NCI-H2227 treated with DMSO at 0.1 percent for 48 hours (cell line): ENCODE measurements at regions not wholly inside any gene's neighbourhood (a gene's known extent, or its start where the extent isn't known, plus 50 kb on each side); places are given as distances from the start of the nearest gene placed in this dataset.

ENCODE experiments used
- DNase-seq: peaks from one replicate; lab custom pipeline; 2025; lab: John Stamatoyannopoulos, UW

GRCh38 chr7:25889765-25890164, 262.2 kb upstream of the NFE2L3 start:
- DNase-seq, result no peak

DNA sequence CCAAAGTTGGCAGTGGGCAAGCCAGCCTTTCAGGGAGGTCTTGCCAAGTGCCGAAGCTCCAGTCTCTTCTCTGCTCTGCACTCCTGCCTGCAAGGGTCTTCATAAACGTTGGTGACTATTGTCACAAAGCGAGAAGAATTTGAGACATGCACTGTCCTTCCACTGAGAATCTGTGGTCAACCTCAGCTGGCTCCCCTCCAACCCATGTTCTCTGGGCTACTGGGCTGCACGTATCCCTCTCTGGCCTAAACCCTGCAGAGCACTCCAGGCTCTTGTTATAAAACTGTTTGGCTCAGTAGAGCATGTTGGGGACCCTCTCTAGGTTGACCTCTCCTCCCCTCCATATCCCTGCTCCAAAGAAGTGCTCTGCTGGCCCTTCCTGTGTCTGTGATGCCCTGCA, 260.4 kb upstream of the NFE2L3 start:
- no peak for DNase-seq

DNA sequence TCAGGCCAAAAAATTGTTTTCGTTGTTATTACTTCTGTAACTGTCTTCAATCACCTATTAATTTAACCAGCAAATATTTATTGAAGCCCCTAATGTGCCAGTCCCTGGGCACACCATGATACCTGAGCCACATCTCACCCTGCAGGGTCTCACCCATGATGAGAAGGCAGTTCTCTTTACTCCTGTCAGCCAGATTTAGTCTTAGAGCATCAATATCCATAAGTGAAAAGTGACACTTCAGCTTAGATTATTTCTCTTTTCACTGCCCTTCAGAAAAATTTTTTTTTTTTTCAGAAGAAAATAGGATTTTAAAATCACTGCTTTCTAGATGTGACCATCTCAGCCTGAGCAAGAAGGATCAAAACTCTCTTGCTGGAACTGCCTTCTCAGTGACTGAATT, 258.6 kb upstream of the NFE2L3 start:
- no peak for DNase-seq

DNA sequence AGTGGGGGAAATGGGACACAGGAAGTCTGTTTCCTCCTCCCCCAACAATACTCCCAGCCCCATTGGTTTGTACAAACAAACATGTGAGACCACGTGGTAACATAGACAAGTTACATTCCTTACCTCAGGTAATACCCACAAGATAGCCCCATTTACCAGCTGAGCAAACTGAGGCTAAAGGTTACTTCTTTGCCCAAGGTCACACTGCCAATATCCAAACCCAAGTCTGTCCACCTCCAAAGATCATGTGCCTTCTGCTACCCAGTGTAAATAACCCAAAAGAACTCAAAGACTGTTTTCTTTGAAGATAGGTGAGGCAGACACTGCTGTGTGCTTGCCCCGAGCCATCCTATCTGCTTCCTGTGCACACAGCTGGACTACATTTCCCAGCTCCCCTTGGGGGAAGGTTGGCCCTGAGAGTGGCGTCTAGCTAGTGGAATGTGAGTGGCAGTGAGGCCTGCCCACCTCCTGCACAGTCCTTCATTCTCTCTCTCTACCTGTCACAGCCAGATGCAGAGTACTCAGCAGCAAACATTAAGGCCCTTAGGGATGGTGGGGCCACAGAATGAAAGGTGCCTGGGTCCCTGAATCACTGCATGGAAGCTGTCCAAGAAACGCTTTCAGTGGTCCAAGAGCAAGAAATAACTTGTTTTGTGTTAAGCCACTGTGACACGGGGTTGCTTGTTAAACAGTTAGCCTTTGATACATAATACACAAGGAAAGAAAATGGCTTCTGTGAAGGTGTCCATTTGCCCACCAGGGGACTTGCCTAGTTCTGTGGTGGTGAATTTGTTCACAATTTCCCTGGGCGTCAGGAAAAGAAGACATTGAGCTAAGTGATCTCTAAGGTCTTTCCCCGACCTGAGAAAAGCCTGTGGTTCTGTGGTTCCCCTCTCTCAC, 257.7 kb upstream of the NFE2L3 start:
- DNase-seq, result peak; percentile 41

GRCh38 chr7:25894902-25895791, 256.9 kb upstream of the NFE2L3 start:
- DNase-seq, result peak; percentile 51

- DNase-seq, result no peak
Measured at GRCh38 chr7:25895792-25896171, 256.2 kb upstream of the NFE2L3 start.

- DNase-seq, result no peak
Measured at GRCh38 chr7:25897261-25897782, 254.7 kb upstream of the NFE2L3 start.

DNA sequence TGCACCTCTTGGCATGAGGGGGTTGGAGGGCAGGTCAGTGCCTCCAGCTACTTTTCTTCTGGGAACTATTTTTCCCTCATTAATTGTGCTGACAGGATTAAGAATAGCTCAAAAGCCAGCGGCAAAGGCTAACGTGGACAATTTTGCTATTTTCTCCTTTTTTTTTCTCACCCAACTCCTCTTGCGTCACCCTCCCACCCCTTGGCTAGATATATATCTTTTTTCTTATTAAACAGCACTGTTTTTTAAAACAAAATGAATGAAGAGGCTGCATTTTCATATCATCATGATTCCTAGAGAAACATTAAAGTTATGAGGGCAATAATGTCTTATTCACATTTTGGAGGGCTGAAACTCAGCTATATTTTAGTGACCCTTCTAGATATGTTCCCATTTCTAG, 251.8 kb upstream of the NFE2L3 start:
- DNase-seq, result no peak

DNA sequence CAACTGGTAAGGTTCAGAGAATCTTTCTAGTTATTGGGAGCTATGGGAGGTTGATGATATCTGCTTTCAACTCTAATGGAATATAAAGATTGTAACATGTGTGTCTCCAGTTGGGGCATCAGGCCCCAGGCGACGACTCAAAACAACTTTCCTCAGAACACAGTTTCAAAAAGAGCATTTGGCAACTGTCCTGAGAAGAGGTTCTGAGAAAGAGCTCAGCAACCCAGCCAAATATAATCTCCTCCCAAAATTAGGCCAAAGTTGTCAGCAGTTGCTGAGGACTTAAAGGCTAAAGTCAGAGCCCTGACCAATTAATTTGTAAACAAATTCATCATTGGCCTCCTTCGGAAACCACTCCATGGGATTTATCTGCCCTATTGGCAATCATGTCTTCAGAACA, 251.1 kb upstream of the NFE2L3 start:
- no peak for DNase-seq

GRCh38 chr7:25901658-25902057, 250.3 kb upstream of the NFE2L3 start:
- no peak for DNase-seq

DNA sequence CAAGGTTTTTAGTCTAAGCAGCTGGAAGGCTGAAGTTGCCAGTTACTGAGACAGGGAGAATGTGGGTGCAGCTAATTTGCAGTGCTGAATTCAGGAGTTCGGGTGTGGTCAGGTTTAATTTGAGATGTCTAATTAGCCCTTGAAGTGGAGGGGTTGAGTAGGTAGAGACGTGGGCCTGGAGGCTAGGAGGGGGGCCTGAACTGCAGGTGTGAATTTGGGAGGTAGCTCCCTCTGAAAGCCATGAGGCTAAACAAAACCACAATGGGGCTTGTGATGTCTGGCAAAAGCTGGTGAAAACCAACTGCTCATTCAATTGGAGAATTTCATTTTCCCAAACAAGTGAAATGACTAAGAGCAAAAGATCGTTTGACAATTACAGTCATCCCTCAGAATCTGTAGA, 246.0 kb upstream of the NFE2L3 start:
- DNase-seq, result no peak

DNA sequence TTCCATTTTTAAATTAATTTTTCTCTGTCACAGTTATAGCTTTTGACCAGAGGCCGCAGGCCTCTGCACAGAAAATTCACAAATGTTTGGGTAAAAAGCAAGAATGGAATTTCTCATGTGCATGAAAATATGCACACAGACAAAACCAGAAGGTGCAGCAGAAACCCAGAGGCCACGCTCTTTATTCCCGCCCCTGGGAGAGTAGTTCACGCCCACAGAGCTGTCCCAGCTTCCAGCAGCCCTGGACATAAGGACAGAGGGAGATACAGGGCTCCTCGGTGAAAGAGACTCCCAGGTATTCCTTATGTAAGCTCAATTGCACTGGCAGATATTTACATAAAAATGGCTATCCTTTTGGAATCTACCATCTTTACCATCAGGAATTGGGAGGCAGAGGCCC, 245.2 kb upstream of the NFE2L3 start:
- DNase-seq, result no peak

DNA sequence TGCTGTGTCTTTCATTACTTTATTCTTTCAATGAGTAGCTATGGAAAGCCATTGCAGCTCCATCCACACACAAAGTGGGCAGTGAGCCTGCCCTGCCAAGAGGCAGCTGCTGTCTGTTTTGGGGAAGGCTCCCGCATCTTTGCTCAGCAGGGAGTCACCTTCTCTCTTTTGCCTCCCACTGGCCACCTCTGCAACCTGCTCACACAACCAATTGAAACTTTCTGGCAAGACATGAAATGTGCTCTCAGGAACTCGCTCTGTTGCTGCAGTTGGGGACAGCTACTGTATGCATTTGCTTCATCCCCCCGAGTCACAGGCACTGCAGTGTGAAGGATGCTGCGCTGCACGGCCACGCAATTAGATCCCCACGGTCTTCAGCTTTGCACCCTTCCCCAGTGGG, 244.8 kb upstream of the NFE2L3 start:
- no peak for DNase-seq

- no peak for DNase-seq
Measured at GRCh38 chr7:25907731-25908130, 244.3 kb upstream of the NFE2L3 start.

DNA sequence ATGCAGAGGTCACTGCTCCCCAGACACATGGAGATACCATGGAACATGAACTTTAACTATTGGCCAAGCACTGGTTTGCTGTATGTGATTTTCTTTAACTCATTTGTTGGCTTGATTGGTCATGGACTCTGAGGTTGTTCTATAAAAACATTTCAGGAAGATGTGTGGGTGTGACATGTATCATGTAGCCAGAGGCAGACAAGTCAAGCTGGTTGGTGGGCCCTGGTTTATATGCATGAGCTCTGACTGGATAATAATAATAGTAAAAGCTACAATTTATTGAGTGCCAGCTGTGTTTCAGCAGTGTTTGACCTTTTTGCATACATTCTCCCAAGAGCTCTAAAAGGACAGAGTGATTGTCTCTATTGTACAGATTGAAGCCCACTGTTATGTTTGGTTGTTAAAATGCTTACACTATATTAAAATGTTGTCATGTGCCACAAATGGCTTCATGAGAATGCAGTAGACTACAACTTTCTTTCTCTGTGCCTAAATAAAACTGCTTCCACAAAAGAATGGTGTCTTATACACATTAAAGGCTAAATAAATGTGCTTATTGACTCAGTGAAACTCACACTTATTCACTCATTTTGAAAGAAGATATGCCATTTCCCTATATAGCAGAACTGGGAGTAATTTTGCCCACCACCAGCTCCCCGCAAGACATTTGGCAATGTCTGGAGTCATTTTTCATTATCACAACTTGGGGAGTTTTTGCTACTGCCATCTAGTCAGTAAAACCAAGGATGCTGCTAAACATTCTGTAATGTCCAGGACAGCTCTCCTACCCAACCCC, 243.6 kb upstream of the NFE2L3 start:
- no peak for DNase-seq

DNA sequence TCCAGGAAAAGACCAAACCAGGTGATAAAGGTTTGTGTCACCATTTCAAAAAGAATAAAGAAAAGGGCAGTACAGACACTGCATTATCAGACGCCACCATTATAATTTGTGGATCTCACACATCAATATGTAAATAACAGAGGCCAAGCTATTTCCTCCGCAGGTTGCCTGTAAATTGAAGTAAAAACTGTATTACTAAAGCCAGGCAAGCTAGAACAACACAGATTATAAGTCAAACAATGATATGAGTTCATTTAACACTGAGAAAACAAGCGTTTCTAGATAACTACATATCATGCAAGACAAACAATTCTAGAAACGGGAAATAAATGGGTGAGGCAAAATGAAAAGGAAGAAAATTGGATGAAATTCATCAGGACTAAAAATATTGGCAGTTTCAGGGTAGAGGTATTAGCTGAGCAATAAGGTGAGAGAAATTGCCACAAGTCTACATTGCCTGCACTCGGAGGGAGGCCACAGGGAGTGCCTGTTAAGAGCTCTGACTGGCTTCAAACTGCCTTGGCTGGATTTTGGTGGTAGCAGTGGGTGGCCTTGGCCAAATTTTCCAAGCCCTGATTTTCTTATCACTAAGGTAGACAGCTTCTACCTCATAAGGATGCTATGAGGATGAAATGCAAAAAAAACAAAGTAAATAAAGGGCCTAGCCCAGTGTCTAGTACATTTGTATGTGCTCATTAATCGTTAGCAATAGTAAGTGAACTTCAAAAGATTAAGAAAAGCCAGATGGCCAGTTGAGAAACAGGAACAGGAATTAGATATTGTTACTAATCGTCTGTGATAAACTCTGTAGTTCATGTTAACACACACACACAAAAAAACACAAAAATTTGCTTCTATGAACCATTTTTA, 240.0 kb upstream of the NFE2L3 start:
- no peak for DNase-seq

- DNase-seq, result peak; percentile 59
Measured at GRCh38 chr7:25913598-25914224, 238.3 kb upstream of the NFE2L3 start.

GRCh38 chr7:25918731-25919130, 233.3 kb upstream of the NFE2L3 start:
- DNase-seq, result no peak

- no peak for DNase-seq
Measured at GRCh38 chr7:25922296-25922695, 229.7 kb upstream of the NFE2L3 start.

- no peak for DNase-seq
Measured at GRCh38 chr7:25923741-25924460, 228.1 kb upstream of the NFE2L3 start.
